ENCODE measurements at regions not wholly inside any gene's neighbourhood (a gene's known extent, or its start where the extent isn't known, plus 50 kb on each side); places are given as distances from the start of the nearest gene placed in this dataset.

- H3K27ac Mint-ChIP-seq = no peak overlapping the region
- H3K9me3 Mint-ChIP-seq (ENCODE audit: low read depth) = peaks cover 15% of the 10 kb centered on the region
- DNase-seq (ENCODE audit: low spot score, unreplicated experiment) = no peak
- no peaks in the 10 kb centered on the region for H3K36me3 Mint-ChIP-seq (ENCODE audit: insufficient read depth)
- TF ChIP-seq CTCF (IDR thresholded peaks at IDR 0.05; ENCODE audit: unreplicated experiment) = no peak
- H3K27me3 Mint-ChIP-seq = no peaks in the 10 kb centered on the region
- H3K4me3 Mint-ChIP-seq (ENCODE audit: low read depth) = no peak overlapping the region
- peaks cover 4% of the 10 kb centered on the region for H3K4me1 Mint-ChIP-seq (ENCODE audit: low read depth)
Measured at GRCh38 chr19:20482721-20483120, 82.9 kb downstream of the ZNF737 start.

GRCh38 chr19:20481736-20482135 is 83.8 kb downstream of the ZNF737 start:
- Mint-ChIP-seq H3K9me3 (ENCODE audit: low read depth) (peaks cover 10% of the 10 kb centered on the region), H3K4me1 (ENCODE audit: low read depth) (peaks cover 4% of the 10 kb centered on the region), H3K27ac (no peak overlapping the region), H3K27me3 (no peaks in the 10 kb centered on the region), H3K36me3 (ENCODE audit: insufficient read depth) (no peaks in the 10 kb centered on the region), H3K4me3 (ENCODE audit: low read depth) (no peak overlapping the region)
- no peak for TF ChIP-seq CTCF (IDR thresholded peaks at IDR 0.05; ENCODE audit: unreplicated experiment)
- DNase-seq (ENCODE audit: low spot score, unreplicated experiment) = no peak

GRCh38 chr19:20479483-20479882 is 86.1 kb downstream of the ZNF737 start:
- no peak for DNase-seq (ENCODE audit: low spot score, unreplicated experiment)

GRCh38 chr19:20478936-20479335 is 86.6 kb downstream of the ZNF737 start:
- Mint-ChIP-seq H3K27ac (no peak overlapping the region), H3K27me3 (no peaks in the 10 kb centered on the region), H3K4me3 (ENCODE audit: low read depth) (no peak overlapping the region), H3K36me3 (ENCODE audit: insufficient read depth) (no peaks in the 10 kb centered on the region), H3K9me3 (ENCODE audit: low read depth) (no peaks in the 10 kb centered on the region), H3K4me1 (ENCODE audit: low read depth) (peaks cover 4% of the 10 kb centered on the region)
- no peak for TF ChIP-seq CTCF (IDR thresholded peaks at IDR 0.05; ENCODE audit: unreplicated experiment)
- DNase-seq (ENCODE audit: low spot score, unreplicated experiment) = no peak

More at GRCh38 chr19:20479483-20479882, 86.1 kb downstream of the ZNF737 start:
- Mint-ChIP-seq H3K4me1 (ENCODE audit: low read depth) (peaks cover 4% of the 10 kb centered on the region), H3K27ac (no peak overlapping the region), H3K4me3 (ENCODE audit: low read depth) (no peak overlapping the region), H3K36me3 (ENCODE audit: insufficient read depth) (no peaks in the 10 kb centered on the region), H3K9me3 (ENCODE audit: low read depth) (peaks cover under 1% of the 10 kb centered on the region), H3K27me3 (no peaks in the 10 kb centered on the region)
- no peak for TF ChIP-seq CTCF (IDR thresholded peaks at IDR 0.05; ENCODE audit: unreplicated experiment)

GRCh38 chr19:20472854-20473253 is 92.7 kb downstream of the ZNF737 start:
- no peaks in the 10 kb centered on the region for H3K36me3 Mint-ChIP-seq (ENCODE audit: insufficient read depth)
- no peak for TF ChIP-seq CTCF (IDR thresholded peaks at IDR 0.05; ENCODE audit: unreplicated experiment)
- H3K4me3 Mint-ChIP-seq (ENCODE audit: low read depth) = no peak overlapping the region
- H3K4me1 Mint-ChIP-seq (ENCODE audit: low read depth) = peaks cover 12% of the 10 kb centered on the region
- no peak overlapping the region for H3K27ac Mint-ChIP-seq
- DNase-seq (ENCODE audit: low spot score, unreplicated experiment) = no peak
- H3K27me3 Mint-ChIP-seq = no peaks in the 10 kb centered on the region
- no peaks in the 10 kb centered on the region for H3K9me3 Mint-ChIP-seq (ENCODE audit: low read depth)

Data from progenitor cell of endocrine pancreas (in vitro differentiated cells).